ENCODE measurements at regions not wholly inside any gene's neighbourhood (a gene's known extent, or its start where the extent isn't known, plus 50 kb on each side); places are given as distances from the start of the nearest gene placed in this dataset.

GRCh38 chr4:131381055-131381454, 1768.0 kb upstream of the PCDH10 start:
- no peak for TF ChIP-seq POLR2A (IDR thresholded peaks at IDR 0.05; ENCODE audit: low read depth)
- TF ChIP-seq, protein P1, sequence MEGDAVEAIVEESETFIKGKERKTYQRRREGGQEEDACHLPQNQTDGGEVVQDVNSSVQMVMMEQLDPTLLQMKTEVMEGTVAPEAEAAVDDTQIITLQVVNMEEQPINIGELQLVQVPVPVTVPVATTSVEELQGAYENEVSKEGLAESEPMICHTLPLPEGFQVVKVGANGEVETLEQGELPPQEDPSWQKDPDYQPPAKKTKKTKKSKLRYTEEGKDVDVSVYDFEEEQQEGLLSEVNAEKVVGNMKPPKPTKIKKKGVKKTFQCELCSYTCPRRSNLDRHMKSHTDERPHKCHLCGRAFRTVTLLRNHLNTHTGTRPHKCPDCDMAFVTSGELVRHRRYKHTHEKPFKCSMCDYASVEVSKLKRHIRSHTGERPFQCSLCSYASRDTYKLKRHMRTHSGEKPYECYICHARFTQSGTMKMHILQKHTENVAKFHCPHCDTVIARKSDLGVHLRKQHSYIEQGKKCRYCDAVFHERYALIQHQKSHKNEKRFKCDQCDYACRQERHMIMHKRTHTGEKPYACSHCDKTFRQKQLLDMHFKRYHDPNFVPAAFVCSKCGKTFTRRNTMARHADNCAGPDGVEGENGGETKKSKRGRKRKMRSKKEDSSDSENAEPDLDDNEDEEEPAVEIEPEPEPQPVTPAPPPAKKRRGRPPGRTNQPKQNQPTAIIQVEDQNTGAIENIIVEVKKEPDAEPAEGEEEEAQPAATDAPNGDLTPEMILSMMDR (IDR thresholded peaks at IDR 0.05), result no peak
